ENCODE measurements at regions not wholly inside any gene's neighbourhood (a gene's known extent, or its start where the extent isn't known, plus 50 kb on each side); places are given as distances from the start of the nearest gene placed in this dataset.

GRCh38 chr2:2848198-2848597, 517.1 kb upstream of the MYT1L start (continued):
- TF ChIP-seq PBX2 (CRISPR knock-in tag; IDR thresholded peaks at IDR 0.05; ENCODE audit: low read depth) (no peak), PBX2 (tag; conservative IDR thresholded peaks at IDR 0.05; ENCODE audit: low read depth) (no peak), SIN3B (IDR thresholded peaks at IDR 0.05; ENCODE audit: low read depth) (no peak), ZBTB12 (CRISPR knock-in tag; IDR thresholded peaks at IDR 0.05) (no peak), NFXL1 (CRISPR knock-in tag; IDR thresholded peaks at IDR 0.05) (no peak)

- intact Hi-C loops (cut with micrococcal nuclease) (no loop called here), in situ Hi-C loops (cut with MboI) (no loop called here)
- Histone ChIP-seq H4K20me1 (replicated peaks; ENCODE audit: control insufficient read depth, insufficient read depth, low read length) (no peaks in the 10 kb centered on the region; the same call in 1 of the 2 replicates), H3K27ac (ENCODE audit: extremely low read depth, low read depth, low read length) (no peak overlapping the region), H3K9ac (ENCODE audit: insufficient read depth in 1 of 2, low read depth in 2 of 2, low read length in 2 of 2) (no peak overlapping the region), H3K4me1 (replicated peaks in 1 of 2; ENCODE audit: control insufficient read depth in 2 of 2, insufficient read depth in 2 of 2, low read length in 2 of 2) (peaks cover 0 to 4% of the 10 kb centered on the region in 2 experiments; a peak in 2 of 5 replicates), H3K4me2 (ENCODE audit: insufficient read depth, low read length) (no peak overlapping the region), H3K27me3 (ENCODE audit: control insufficient read depth in 2 of 2, insufficient read depth in 2 of 2, low read length in 2 of 2) (peaks cover 0 to 11% of the 10 kb centered on the region in 2 experiments; a peak in 2 of 5 replicates), H3K9me1 (ENCODE audit: control insufficient read depth, insufficient read depth, low read length) (no peaks in the 10 kb centered on the region), H2AFZ (ENCODE audit: low read depth, low read length) (no peak overlapping the region), H3K79me2 (ENCODE audit: control insufficient read depth, insufficient read depth, low read length) (no peaks in the 10 kb centered on the region), H3K36me3 (ENCODE audit: control insufficient read depth, insufficient read depth, low read length) (no peaks in the 10 kb centered on the region), H3K9me3 (replicated peaks; ENCODE audit: control insufficient read depth, insufficient read depth, low read depth, low read length) (no peaks in the 10 kb centered on the region), H3K4me3 (no peak overlapping the region)
- DNase-seq (ENCODE audit: extremely low read depth in 1 of 4, low spot score in 3 of 4) (no peak), FAIRE-seq (no peak), ATAC-seq (no peak)
- CTCF ChIA-PET (ENCODE audit: low intra/inter-chr PET ratio) = no interaction called here
- POLR2A ChIA-PET = no interaction called here
- TF ChIP-seq RBM17 (IDR thresholded peaks at IDR 0.05; ENCODE audit: borderline replicate concordance, low read depth, low read length) = no peak
- TF ChIP-seq, protein P1, sequence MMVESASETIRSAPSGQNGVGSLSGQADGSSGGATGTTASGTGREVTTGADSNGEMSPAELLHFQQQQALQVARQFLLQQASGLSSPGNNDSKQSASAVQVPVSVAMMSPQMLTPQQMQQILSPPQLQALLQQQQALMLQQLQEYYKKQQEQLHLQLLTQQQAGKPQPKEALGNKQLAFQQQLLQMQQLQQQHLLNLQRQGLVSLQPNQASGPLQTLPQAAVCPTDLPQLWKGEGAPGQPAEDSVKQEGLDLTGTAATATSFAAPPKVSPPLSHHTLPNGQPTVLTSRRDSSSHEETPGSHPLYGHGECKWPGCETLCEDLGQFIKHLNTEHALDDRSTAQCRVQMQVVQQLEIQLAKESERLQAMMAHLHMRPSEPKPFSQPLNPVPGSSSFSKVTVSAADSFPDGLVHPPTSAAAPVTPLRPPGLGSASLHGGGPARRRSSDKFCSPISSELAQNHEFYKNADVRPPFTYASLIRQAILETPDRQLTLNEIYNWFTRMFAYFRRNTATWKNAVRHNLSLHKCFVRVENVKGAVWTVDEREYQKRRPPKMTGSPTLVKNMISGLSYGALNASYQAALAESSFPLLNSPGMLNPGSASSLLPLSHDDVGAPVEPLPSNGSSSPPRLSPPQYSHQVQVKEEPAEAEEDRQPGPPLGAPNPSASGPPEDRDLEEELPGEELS (CRISPR knock-in tag; IDR thresholded peaks at IDR 0.05; ENCODE audit: borderline replicate concordance) = no peak
- no peak for TF ChIP-seq HDAC1 (IDR thresholded peaks at IDR 0.05)
- TF ChIP-seq ASH1L (IDR thresholded peaks at IDR 0.05; ENCODE audit: borderline replicate concordance, low read depth, partially characterized antibody) = no peak
- TF ChIP-seq, protein P2, sequence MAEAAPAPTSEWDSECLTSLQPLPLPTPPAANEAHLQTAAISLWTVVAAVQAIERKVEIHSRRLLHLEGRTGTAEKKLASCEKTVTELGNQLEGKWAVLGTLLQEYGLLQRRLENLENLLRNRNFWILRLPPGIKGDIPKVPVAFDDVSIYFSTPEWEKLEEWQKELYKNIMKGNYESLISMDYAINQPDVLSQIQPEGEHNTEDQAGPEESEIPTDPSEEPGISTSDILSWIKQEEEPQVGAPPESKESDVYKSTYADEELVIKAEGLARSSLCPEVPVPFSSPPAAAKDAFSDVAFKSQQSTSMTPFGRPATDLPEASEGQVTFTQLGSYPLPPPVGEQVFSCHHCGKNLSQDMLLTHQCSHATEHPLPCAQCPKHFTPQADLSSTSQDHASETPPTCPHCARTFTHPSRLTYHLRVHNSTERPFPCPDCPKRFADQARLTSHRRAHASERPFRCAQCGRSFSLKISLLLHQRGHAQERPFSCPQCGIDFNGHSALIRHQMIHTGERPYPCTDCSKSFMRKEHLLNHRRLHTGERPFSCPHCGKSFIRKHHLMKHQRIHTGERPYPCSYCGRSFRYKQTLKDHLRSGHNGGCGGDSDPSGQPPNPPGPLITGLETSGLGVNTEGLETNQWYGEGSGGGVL (CRISPR knock-in tag; IDR thresholded peaks at IDR 0.05) = no peak
- no TSS peak for BruUV-seq (replicated peaks)
- 2% methylated on average over 4 of the region's 5 CpGs for WGBS (ENCODE audit: insufficient coverage, low coverage, missing lambda C conversion rate)
These were observed 516.2 kb upstream of the MYT1L start for GRCh38 chr2:2847209-2847676.

All from K562 (cell line).